B cell (primary cell): ENCODE measurements at regions not wholly inside any gene's neighbourhood (a gene's known extent, or its start where the extent isn't known, plus 50 kb on each side); places are given as distances from the start of the nearest gene placed in this dataset.

Experiments
- ATAC-seq: fragments of 200-7000 bp; cut with Tn5 transposase; one replicate; pipeline ENCODE4 v1.10.0; 2021; ENCODE audit warnings: low read depth, mild to moderate bottlenecking, moderate number of reproducible peaks, moderate library complexity
- CTCF ChIA-PET: fragments of 350-600 bp; sonication (Branson Sonifier 250); formaldehyde crosslinking; loops from one replicate; lab custom pipeline; 2021; ENCODE audit warnings: antibody characterized with exemption, inconsistent platforms; lab: Charles Lee
- POLR2A ChIA-PET: fragments of 350-600 bp; sonication (Branson Sonifier 250); formaldehyde crosslinking; loops from one replicate; lab custom pipeline; 2021; ENCODE audit warnings: antibody characterized with exemption; lab: Charles Lee
- DNase-seq: peaks from one replicate; pipeline ENCODE4 v3.0.0; 2013
- H2AFZ ChIP-seq: 2 replicates; pipeline ENCODE4 v1.6.1; 2012; ENCODE audit warnings: mild to moderate bottlenecking, low read depth, low read length; ENCODE audit not compliant: insufficient read depth, poor library complexity, severe bottlenecking
- H3K27ac ChIP-seq, 2 donors: 1 replicate in 1 of 2; 2 replicates in 1 of 2; pipeline ENCODE4 v1.5.1; 2012 to 2013; ENCODE audit warnings: low read length in 2 of 2, mild to moderate bottlenecking in 2 of 2, moderate library complexity in 1 of 2
- H3K27me3 ChIP-seq, 4 experiments: fragments of 200-600 bp in 1 of 4; sonication (generic) in 1 of 4; replicated peaks in 1 of 4; 1 replicate in 2 of 4; 2 replicates in 2 of 4; pipeline versions ENCODE4 v1.6.1 to v1.7.0; 2013 to 2016; ENCODE audit warnings: low read length in 3 of 4, mild to moderate bottlenecking in 2 of 4, mixed read lengths in 1 of 4, moderate library complexity in 1 of 4; ENCODE audit not compliant: insufficient read depth in 4 of 4, control insufficient read depth in 3 of 4; ENCODE audit errors: control extremely low read depth in 1 of 4
- H3K36me3 ChIP-seq, 2 experiments: replicated peaks in 1 of 2; 1 replicate in 1 of 2; 2 replicates in 1 of 2; pipeline versions ENCODE4 v1.6.1 to v1.7.1; 2013; ENCODE audit warnings: low read length in 1 of 2; ENCODE audit not compliant: insufficient read depth in 2 of 2, control insufficient read depth in 1 of 2; ENCODE audit errors: control extremely low read depth in 1 of 2, extremely low read depth in 1 of 2
- H3K4me1 ChIP-seq, 2 donors: fragments of 200-600 bp in 1 of 2; sonication (generic) in 1 of 2; 1 replicate in 1 of 2; 2 replicates in 1 of 2; pipeline versions ENCODE4 v1.5.1 to v1.6.1; 2013 to 2017; ENCODE audit warnings: low read length in 2 of 2; ENCODE audit not compliant: control insufficient read depth in 2 of 2, insufficient read depth in 2 of 2
- H3K4me2 ChIP-seq: replicated peaks from 2 replicates; pipeline ENCODE3; 2012; ENCODE audit warnings: mild to moderate bottlenecking, low read depth, low read length; ENCODE audit not compliant: poor library complexity, severe bottlenecking
- H3K4me3 ChIP-seq, 5 experiments: fragments of 200-600 bp in 1 of 5; sonication (generic) in 1 of 5; 1 replicate in 3 of 5; 2 replicates in 2 of 5; pipeline versions ENCODE4 v1.5.1 to v1.7.0; 2011 to 2016; ENCODE audit warnings: low read length in 4 of 5, mild to moderate bottlenecking in 4 of 5, low read depth in 2 of 5, control low read depth in 1 of 5, moderate library complexity in 1 of 5; ENCODE audit not compliant: insufficient read depth in 1 of 5; ENCODE audit errors: control extremely low read depth in 1 of 5, extremely low read depth in 1 of 5
- H3K79me2 ChIP-seq: fragments of 200-600 bp; sonication (generic); one replicate; pipeline ENCODE4 v1.6.0; 2016; ENCODE audit warnings: low read length; ENCODE audit not compliant: control insufficient read depth, insufficient read depth
- H3K9ac ChIP-seq: fragments of 200-600 bp; sonication (generic); 2 replicates; pipeline ENCODE4 v1.6.1; 2017; ENCODE audit warnings: mild to moderate bottlenecking, low read length, moderate library complexity
- H3K9me3 ChIP-seq, 3 donors: one replicate each; pipeline versions ENCODE4 v1.6.1 to v1.7.1; 2013; ENCODE audit warnings: low read length in 2 of 3; ENCODE audit not compliant: control insufficient read depth in 2 of 3, insufficient read depth in 1 of 3; ENCODE audit errors: control extremely low read depth in 1 of 3
- H4K20me1 ChIP-seq: 2 replicates; pipeline ENCODE4 v1.6.0; 2012; ENCODE audit warnings: mild to moderate bottlenecking, low read length; ENCODE audit not compliant: insufficient read depth, control insufficient read depth, poor library complexity, severe bottlenecking
- H3K27ac Mint-ChIP-seq: one replicate; pipeline ENCODE4 v1.8.0; 2021; ENCODE audit warnings: mixed read lengths
- H3K27me3 Mint-ChIP-seq: one replicate; pipeline ENCODE4 v1.8.0; 2021; ENCODE audit warnings: mixed read lengths
- H3K4me1 Mint-ChIP-seq: one replicate; pipeline ENCODE4 v1.8.0; 2021; ENCODE audit warnings: mixed read lengths
- H3K4me3 Mint-ChIP-seq: one replicate; pipeline ENCODE4 v1.8.0; 2021; ENCODE audit warnings: mixed read lengths
- H3K9me3 Mint-ChIP-seq: one replicate; pipeline ENCODE4 v1.8.0; 2022; ENCODE audit warnings: mixed read lengths; ENCODE audit not compliant: insufficient read depth
- EZH2 ChIP-seq: IDR thresholded peaks from 2 replicates; pipeline ENCODE4 v1.6.1; 2012; ENCODE audit warnings: borderline replicate concordance, low read depth, mild to moderate bottlenecking, moderate library complexity, low read length; ENCODE audit not compliant: insufficient read depth, poor library complexity, severe bottlenecking
- WGBS: methylation state at CpG from one replicate; pipeline ENCODE4 v1.1.5; 2013; ENCODE audit warnings: missing lambda C conversion rate; ENCODE audit not compliant: insufficient coverage; 5-methylcytosine and 5-hydroxymethylcytosine counted together
- intact Hi-C: fragments of 100-400 bp; cut with micrococcal nuclease; formaldehyde crosslinking; loops from one replicate; pipeline ENCODE4 v1.10.0; 2022
- TF ChIP-seq, protein P1 (sequence below): fragments of 200-600 bp; IDR thresholded peaks from one replicate; pipeline ENCODE4 v1.8.0; 2022; ENCODE audit warnings: antibody characterized with exemption, mild to moderate bottlenecking

DNA sequence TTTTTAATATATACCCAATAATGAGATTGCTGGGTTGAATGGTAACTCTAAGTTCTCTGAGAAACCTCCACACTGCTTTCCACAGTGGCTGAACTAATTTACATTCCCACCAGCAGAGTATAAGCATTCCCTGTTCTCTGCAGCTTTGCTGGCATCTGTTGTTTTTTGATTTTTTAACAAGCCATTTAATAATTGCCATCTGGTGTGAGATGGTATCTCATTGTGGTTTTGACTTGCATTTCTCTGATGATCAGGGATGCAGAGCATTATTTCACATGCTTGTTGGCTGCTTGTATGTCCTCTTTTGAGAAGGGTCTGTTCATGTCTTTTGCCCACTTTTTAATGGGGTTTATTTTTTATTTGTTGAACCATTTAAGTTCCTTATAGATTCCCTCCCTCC, 75.0 kb upstream of the EPHB3 start:
- ATAC-seq, result no peak

GRCh38 chr3:184488577-184488976, 73.0 kb upstream of the EPHB3 start:
- DNase-seq, result no peak
- no peak for ATAC-seq
- Mint-ChIP-seq H3K4me3 (no peak overlapping the region), H3K27ac (no peak overlapping the region), H3K9me3 (no peaks in the 10 kb centered on the region), H3K4me1 (peaks cover 8% of the 10 kb centered on the region), H3K27me3 (peaks cover 47% of the 10 kb centered on the region)
- intact Hi-C loops, result no loop called here
- CTCF ChIA-PET, result no interaction called here
- 100% methylated on average over 4 of the region's 6 CpGs for WGBS
- H3K27me3 ChIP-seq, result peaks cover 0 to 29% (median 5%) of the 10 kb centered on the region in 4 experiments
- no peaks in the 10 kb centered on the region for H3K36me3 ChIP-seq
- POLR2A ChIA-PET, result no interaction called here
- no peak overlapping the region for H2AFZ ChIP-seq
- peaks cover 0 to 5% (median 0%) of the 10 kb centered on the region in 3 donors for H3K9me3 ChIP-seq
- H3K4me3 ChIP-seq, result no peak overlapping the region
- H4K20me1 ChIP-seq, result no peaks in the 10 kb centered on the region
- peaks cover 5 to 7% of the 10 kb centered on the region in 2 donors for H3K4me1 ChIP-seq
- H3K4me2 ChIP-seq, result no peak overlapping the region
- no peak overlapping the region for H3K27ac ChIP-seq
- no peak overlapping the region for H3K9ac ChIP-seq
- no peaks in the 10 kb centered on the region for H3K79me2 ChIP-seq
- no peak for TF ChIP-seq EZH2
- TF ChIP-seq, protein P1, sequence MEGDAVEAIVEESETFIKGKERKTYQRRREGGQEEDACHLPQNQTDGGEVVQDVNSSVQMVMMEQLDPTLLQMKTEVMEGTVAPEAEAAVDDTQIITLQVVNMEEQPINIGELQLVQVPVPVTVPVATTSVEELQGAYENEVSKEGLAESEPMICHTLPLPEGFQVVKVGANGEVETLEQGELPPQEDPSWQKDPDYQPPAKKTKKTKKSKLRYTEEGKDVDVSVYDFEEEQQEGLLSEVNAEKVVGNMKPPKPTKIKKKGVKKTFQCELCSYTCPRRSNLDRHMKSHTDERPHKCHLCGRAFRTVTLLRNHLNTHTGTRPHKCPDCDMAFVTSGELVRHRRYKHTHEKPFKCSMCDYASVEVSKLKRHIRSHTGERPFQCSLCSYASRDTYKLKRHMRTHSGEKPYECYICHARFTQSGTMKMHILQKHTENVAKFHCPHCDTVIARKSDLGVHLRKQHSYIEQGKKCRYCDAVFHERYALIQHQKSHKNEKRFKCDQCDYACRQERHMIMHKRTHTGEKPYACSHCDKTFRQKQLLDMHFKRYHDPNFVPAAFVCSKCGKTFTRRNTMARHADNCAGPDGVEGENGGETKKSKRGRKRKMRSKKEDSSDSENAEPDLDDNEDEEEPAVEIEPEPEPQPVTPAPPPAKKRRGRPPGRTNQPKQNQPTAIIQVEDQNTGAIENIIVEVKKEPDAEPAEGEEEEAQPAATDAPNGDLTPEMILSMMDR, result no peak

More for the DNA sequence above, 75.0 kb upstream of the EPHB3 start:
- Histone ChIP-seq H3K27ac (no peak overlapping the region), H3K79me2 (no peaks in the 10 kb centered on the region), H3K36me3 (no peaks in the 10 kb centered on the region), H3K9me3 (peaks cover 0 to 2% (median 0%) of the 10 kb centered on the region in 3 donors), H4K20me1 (no peaks in the 10 kb centered on the region), H3K4me3 (no peak overlapping the region), H3K4me2 (no peak overlapping the region), H3K4me1 (peaks cover 3 to 6% of the 10 kb centered on the region in 2 donors), H2AFZ (no peak overlapping the region), H3K27me3 (peaks cover 0 to 14% (median 3%) of the 10 kb centered on the region in 4 experiments), H3K9ac (no peak overlapping the region)
- intact Hi-C loops, result no loop called here
- H3K9me3 Mint-ChIP-seq, result no peaks in the 10 kb centered on the region
- DNase-seq, result no peak
- ChIA-PET POLR2A (no interaction called here), CTCF (no interaction called here)
- peaks cover 34% of the 10 kb centered on the region for H3K27me3 Mint-ChIP-seq
- TF ChIP-seq, protein P1, result no peak
- no peak for TF ChIP-seq EZH2
- H3K27ac Mint-ChIP-seq, result no peak overlapping the region
- H3K4me3 Mint-ChIP-seq, result no peak overlapping the region
- peaks cover 5% of the 10 kb centered on the region for H3K4me1 Mint-ChIP-seq
